ENCODE measurements at regions not wholly inside any gene's neighbourhood (a gene's known extent, or its start where the extent isn't known, plus 50 kb on each side); places are given as distances from the start of the nearest gene placed in this dataset.

- no peaks in the 10 kb centered on the region for H3K9me3 ChIP-seq (ENCODE audit: severe bottlenecking)
- DNase-seq (ENCODE audit: low spot score): no peak
- no peak for ATAC-seq (ENCODE audit: low read depth)
- H3K27ac ChIP-seq (ENCODE audit: poor library complexity, severe bottlenecking): no peak overlapping the region
- H3K27me3 ChIP-seq (ENCODE audit: insufficient read depth, poor library complexity, severe bottlenecking): no peaks in the 10 kb centered on the region
- no peaks in the 10 kb centered on the region for H3K36me3 ChIP-seq (ENCODE audit: low read depth)
- no peaks in the 10 kb centered on the region for H3K4me1 ChIP-seq (ENCODE audit: insufficient read depth, poor library complexity, severe bottlenecking)
- H3K4me3 ChIP-seq (ENCODE audit: severe bottlenecking): no peak overlapping the region
- TF ChIP-seq CTCF (IDR thresholded peaks at IDR 0.05; ENCODE audit: poor library complexity, severe bottlenecking): no peak
Measured at GRCh38 chr4:178480105-178480504, 1037.9 kb upstream of the AGA start.

- no peaks in the 10 kb centered on the region for H3K9me3 ChIP-seq (ENCODE audit: severe bottlenecking)
- no peaks in the 10 kb centered on the region for H3K27me3 ChIP-seq (ENCODE audit: insufficient read depth, poor library complexity, severe bottlenecking)
- no peak for ATAC-seq (ENCODE audit: low read depth)
- H3K4me3 ChIP-seq (ENCODE audit: severe bottlenecking): no peak overlapping the region
- DNase-seq (ENCODE audit: low spot score): no peak
- H3K4me1 ChIP-seq (ENCODE audit: insufficient read depth, poor library complexity, severe bottlenecking): no peaks in the 10 kb centered on the region
- no peak overlapping the region for H3K27ac ChIP-seq (ENCODE audit: poor library complexity, severe bottlenecking)
- no peaks in the 10 kb centered on the region for H3K36me3 ChIP-seq (ENCODE audit: low read depth)
- no peak for TF ChIP-seq CTCF (IDR thresholded peaks at IDR 0.05; ENCODE audit: poor library complexity, severe bottlenecking)
Measured at GRCh38 chr4:178480881-178481280, 1038.6 kb upstream of the AGA start.

- H3K4me1 ChIP-seq (ENCODE audit: insufficient read depth, poor library complexity, severe bottlenecking): no peaks in the 10 kb centered on the region
- H3K27me3 ChIP-seq (ENCODE audit: insufficient read depth, poor library complexity, severe bottlenecking): no peaks in the 10 kb centered on the region
- ATAC-seq (ENCODE audit: low read depth) (no peak), DNase-seq (ENCODE audit: low spot score) (no peak)
- no peak for TF ChIP-seq CTCF (IDR thresholded peaks at IDR 0.05; ENCODE audit: poor library complexity, severe bottlenecking)
- H3K36me3 ChIP-seq (ENCODE audit: low read depth): no peaks in the 10 kb centered on the region
- H3K27ac ChIP-seq (ENCODE audit: poor library complexity, severe bottlenecking): no peak overlapping the region
- no peak overlapping the region for H3K4me3 ChIP-seq (ENCODE audit: severe bottlenecking)
- H3K9me3 ChIP-seq (ENCODE audit: severe bottlenecking): no peaks in the 10 kb centered on the region
Measured at GRCh38 chr4:178481564-178481963, 1039.3 kb upstream of the AGA start.

GRCh38 chr4:178523038-178523437 is 1080.8 kb upstream of the AGA start:
- no peak for ATAC-seq (ENCODE audit: low read depth)
- H3K27ac ChIP-seq (ENCODE audit: poor library complexity, severe bottlenecking): no peak overlapping the region
- no peak for DNase-seq (ENCODE audit: low spot score)
- H3K4me1 ChIP-seq (ENCODE audit: insufficient read depth, poor library complexity, severe bottlenecking): no peaks in the 10 kb centered on the region
- no peaks in the 10 kb centered on the region for H3K36me3 ChIP-seq (ENCODE audit: low read depth)
- no peaks in the 10 kb centered on the region for H3K9me3 ChIP-seq (ENCODE audit: severe bottlenecking)
- H3K27me3 ChIP-seq (ENCODE audit: insufficient read depth, poor library complexity, severe bottlenecking): no peaks in the 10 kb centered on the region
- no peak overlapping the region for H3K4me3 ChIP-seq (ENCODE audit: severe bottlenecking)
- no peak for TF ChIP-seq CTCF (IDR thresholded peaks at IDR 0.05; ENCODE audit: poor library complexity, severe bottlenecking)

- TF ChIP-seq CTCF (IDR thresholded peaks at IDR 0.05; ENCODE audit: poor library complexity, severe bottlenecking): no peak
- Histone ChIP-seq H3K9me3 (ENCODE audit: severe bottlenecking) (no peaks in the 10 kb centered on the region), H3K4me3 (ENCODE audit: severe bottlenecking) (no peak overlapping the region), H3K36me3 (ENCODE audit: low read depth) (no peaks in the 10 kb centered on the region), H3K4me1 (ENCODE audit: insufficient read depth, poor library complexity, severe bottlenecking) (no peaks in the 10 kb centered on the region), H3K27ac (ENCODE audit: poor library complexity, severe bottlenecking) (no peak overlapping the region), H3K27me3 (ENCODE audit: insufficient read depth, poor library complexity, severe bottlenecking) (no peaks in the 10 kb centered on the region)
- no peak for ATAC-seq (ENCODE audit: low read depth)
- DNase-seq (ENCODE audit: low spot score): no peak
Measured at GRCh38 chr4:178535939-178536579, 1093.8 kb upstream of the AGA start.

Measured in RWPE2 (cell line).